ENCODE measurements at regions not wholly inside any gene's neighbourhood (a gene's known extent, or its start where the extent isn't known, plus 50 kb on each side); places are given as distances from the start of the nearest gene placed in this dataset.

- H3K4me1 ChIP-seq (ENCODE audit: control insufficient read depth in 2 of 2, insufficient read depth in 2 of 2, low read length in 2 of 2) = peaks cover 0 to 2% of the 10 kb centered on the region in 2 donors
- no peak overlapping the region for H3K9ac ChIP-seq (ENCODE audit: low read depth in 1 of 2, low read length in 2 of 2)
- no peaks in the 10 kb centered on the region for H3K9me3 ChIP-seq (ENCODE audit: control insufficient read depth in 2 of 2, low read length in 2 of 2)
- no peak overlapping the region for H3K4me3 ChIP-seq (ENCODE audit: low read length in 2 of 2)
- no peak overlapping the region for H3K27ac ChIP-seq (ENCODE audit: low read depth in 2 of 2, low read length in 2 of 2)
- H3K27me3 ChIP-seq (ENCODE audit: control insufficient read depth in 2 of 2, insufficient read depth in 2 of 2, low read length in 2 of 2) = no peaks in the 10 kb centered on the region
- no peaks in the 10 kb centered on the region for H3K36me3 ChIP-seq (ENCODE audit: control insufficient read depth in 2 of 2, insufficient read depth in 2 of 2, low read length in 2 of 2)
These were observed 97.5 kb upstream of the XYLT1 start for GRCh38 chr16:17568239-17568638.

DNA sequence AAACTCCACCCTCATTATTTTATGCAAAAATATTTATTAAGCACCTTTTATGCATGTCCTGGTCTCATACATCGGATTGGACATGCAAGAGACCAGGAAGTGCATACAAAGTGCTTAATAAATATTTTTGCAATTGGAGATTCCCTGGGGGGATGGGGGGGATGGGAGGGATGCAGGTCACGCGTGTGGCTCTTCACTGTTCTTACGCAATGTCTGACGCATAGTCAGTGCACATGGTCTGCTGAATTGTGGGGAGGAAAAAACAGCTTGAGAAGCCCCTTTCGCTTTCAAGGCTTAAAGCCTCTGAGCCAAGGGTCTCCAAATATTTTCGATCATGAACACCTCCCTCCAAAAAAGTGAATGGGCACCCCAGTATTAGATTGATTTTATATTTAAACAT is 96.7 kb upstream of the XYLT1 start:
- Histone ChIP-seq H3K36me3 (ENCODE audit: control insufficient read depth in 2 of 2, insufficient read depth in 2 of 2, low read length in 2 of 2) (no peaks in the 10 kb centered on the region), H3K4me1 (ENCODE audit: control insufficient read depth in 2 of 2, insufficient read depth in 2 of 2, low read length in 2 of 2) (peaks cover 0 to 2% of the 10 kb centered on the region in 2 donors), H3K27ac (ENCODE audit: low read depth in 2 of 2, low read length in 2 of 2) (no peak overlapping the region), H3K9me3 (ENCODE audit: control insufficient read depth in 2 of 2, low read length in 2 of 2) (no peaks in the 10 kb centered on the region), H3K4me3 (ENCODE audit: low read length in 2 of 2) (no peak overlapping the region), H3K27me3 (ENCODE audit: control insufficient read depth in 2 of 2, insufficient read depth in 2 of 2, low read length in 2 of 2) (no peaks in the 10 kb centered on the region), H3K9ac (ENCODE audit: low read depth in 1 of 2, low read length in 2 of 2) (no peak overlapping the region)

DNA sequence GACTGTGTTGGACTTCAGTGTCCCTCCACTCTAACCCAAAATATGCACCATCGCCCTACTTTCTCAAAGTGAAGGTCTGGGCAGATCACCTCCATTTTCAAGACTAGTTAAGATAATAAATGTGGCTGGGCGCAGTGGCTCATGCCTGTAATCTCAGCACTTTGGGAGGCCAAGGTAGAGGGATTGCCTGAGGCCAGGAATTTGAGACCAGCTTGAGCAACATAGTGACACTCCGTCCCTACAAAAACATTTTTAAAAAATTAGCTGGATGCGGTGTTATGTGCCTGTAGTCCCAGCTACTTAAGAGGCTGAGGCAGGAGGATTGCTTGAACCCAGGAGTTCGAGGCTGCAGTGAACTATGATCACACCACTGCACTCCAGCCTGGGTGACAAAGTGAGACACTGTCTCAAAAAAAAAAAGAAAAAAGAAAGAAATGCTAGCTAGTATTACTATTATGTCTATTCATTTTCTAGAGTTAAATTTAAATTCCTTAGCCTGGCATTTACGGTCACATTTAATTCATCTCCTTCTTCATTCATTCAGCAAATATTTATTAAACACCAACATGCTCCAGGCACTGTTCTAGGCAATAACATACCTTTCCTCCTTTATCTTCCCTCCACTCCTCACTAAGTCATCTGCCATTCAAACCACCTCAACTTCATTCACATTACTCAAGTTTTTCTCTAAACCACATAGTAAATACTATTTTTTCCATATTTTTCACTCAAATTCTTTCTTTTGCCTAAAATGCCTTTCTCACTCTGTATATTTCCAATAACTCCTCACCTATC is 96.1 kb upstream of the XYLT1 start:
- Histone ChIP-seq H3K36me3 (ENCODE audit: control insufficient read depth in 2 of 2, insufficient read depth in 2 of 2, low read length in 2 of 2) (no peaks in the 10 kb centered on the region), H3K4me1 (ENCODE audit: control insufficient read depth in 2 of 2, insufficient read depth in 2 of 2, low read length in 2 of 2) (peaks cover 0 to 2% of the 10 kb centered on the region in 2 donors), H3K27ac (ENCODE audit: low read depth in 2 of 2, low read length in 2 of 2) (no peak overlapping the region), H3K4me3 (ENCODE audit: low read length in 2 of 2) (no peak overlapping the region), H3K9me3 (ENCODE audit: control insufficient read depth in 2 of 2, low read length in 2 of 2) (no peaks in the 10 kb centered on the region), H3K9ac (ENCODE audit: low read depth in 1 of 2, low read length in 2 of 2) (no peak overlapping the region), H3K27me3 (ENCODE audit: control insufficient read depth in 2 of 2, insufficient read depth in 2 of 2, low read length in 2 of 2) (no peaks in the 10 kb centered on the region)

DNA sequence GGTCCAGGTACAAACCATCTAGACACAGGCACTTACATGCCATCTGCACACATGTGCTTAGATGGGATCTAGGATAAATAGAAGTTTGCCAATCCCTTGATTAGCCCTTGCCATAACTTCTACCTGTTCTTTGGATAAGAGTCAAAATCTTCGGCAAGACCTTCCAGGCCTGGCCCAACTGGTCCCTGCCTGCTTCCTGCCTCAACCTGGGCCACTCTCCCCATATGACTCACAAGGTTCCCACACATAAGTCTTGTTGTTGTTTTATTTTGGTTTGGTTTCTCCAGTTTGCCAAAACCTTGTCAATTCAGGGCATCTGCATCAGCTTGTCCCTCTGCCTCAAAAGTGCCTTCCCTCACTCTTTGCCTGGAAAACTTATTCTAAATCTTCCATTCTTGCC is 95.3 kb upstream of the XYLT1 start:
- no peak overlapping the region for H3K4me3 ChIP-seq (ENCODE audit: low read length in 2 of 2)
- no peak overlapping the region for H3K9ac ChIP-seq (ENCODE audit: low read depth in 1 of 2, low read length in 2 of 2)
- no peaks in the 10 kb centered on the region for H3K4me1 ChIP-seq (ENCODE audit: control insufficient read depth in 2 of 2, insufficient read depth in 2 of 2, low read length in 2 of 2)
- H3K27ac ChIP-seq (ENCODE audit: low read depth in 2 of 2, low read length in 2 of 2) = no peak overlapping the region
- H3K27me3 ChIP-seq (ENCODE audit: control insufficient read depth in 2 of 2, insufficient read depth in 2 of 2, low read length in 2 of 2) = no peaks in the 10 kb centered on the region
- H3K9me3 ChIP-seq (ENCODE audit: control insufficient read depth in 2 of 2, low read length in 2 of 2) = no peaks in the 10 kb centered on the region
- no peaks in the 10 kb centered on the region for H3K36me3 ChIP-seq (ENCODE audit: control insufficient read depth in 2 of 2, insufficient read depth in 2 of 2, low read length in 2 of 2)

- no peaks in the 10 kb centered on the region for H3K9me3 ChIP-seq (ENCODE audit: control insufficient read depth in 2 of 2, low read length in 2 of 2)
- no peaks in the 10 kb centered on the region for H3K4me1 ChIP-seq (ENCODE audit: control insufficient read depth in 2 of 2, insufficient read depth in 2 of 2, low read length in 2 of 2)
- no peak overlapping the region for H3K9ac ChIP-seq (ENCODE audit: low read depth in 1 of 2, low read length in 2 of 2)
- no peak overlapping the region for H3K4me3 ChIP-seq (ENCODE audit: low read length in 2 of 2)
- no peak overlapping the region for H3K27ac ChIP-seq (ENCODE audit: low read depth in 2 of 2, low read length in 2 of 2)
- H3K36me3 ChIP-seq (ENCODE audit: control insufficient read depth in 2 of 2, insufficient read depth in 2 of 2, low read length in 2 of 2) = no peaks in the 10 kb centered on the region
- H3K27me3 ChIP-seq (ENCODE audit: control insufficient read depth in 2 of 2, insufficient read depth in 2 of 2, low read length in 2 of 2) = no peaks in the 10 kb centered on the region
These were observed 94.8 kb upstream of the XYLT1 start for GRCh38 chr16:17565605-17566004.

DNA sequence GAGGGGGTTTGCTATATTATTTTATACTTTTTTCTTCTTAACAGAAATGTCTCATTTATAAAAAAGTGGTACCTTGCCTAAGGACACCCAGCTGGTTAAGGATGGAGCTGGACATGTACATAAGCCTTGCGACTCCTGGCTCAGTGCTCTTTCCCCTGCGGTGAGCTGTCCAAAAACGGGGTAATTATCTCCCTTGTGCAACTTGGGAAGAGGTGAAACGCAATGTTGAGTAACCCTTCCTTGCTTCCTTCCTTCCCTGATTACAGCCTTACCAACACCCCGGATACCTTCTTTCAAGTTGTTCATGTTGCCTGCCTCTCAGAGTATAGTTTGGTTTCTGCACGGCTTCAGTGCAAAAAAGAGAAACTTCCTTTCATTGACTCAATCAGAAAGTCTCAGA is 94.1 kb upstream of the XYLT1 start:
- H3K4me3 ChIP-seq (ENCODE audit: low read length in 2 of 2) = no peak overlapping the region
- no peaks in the 10 kb centered on the region for H3K27me3 ChIP-seq (ENCODE audit: control insufficient read depth in 2 of 2, insufficient read depth in 2 of 2, low read length in 2 of 2)
- no peak overlapping the region for H3K27ac ChIP-seq (ENCODE audit: low read depth in 2 of 2, low read length in 2 of 2)
- H3K9ac ChIP-seq (ENCODE audit: low read depth in 1 of 2, low read length in 2 of 2) = no peak overlapping the region
- H3K9me3 ChIP-seq (ENCODE audit: control insufficient read depth in 2 of 2, low read length in 2 of 2) = no peaks in the 10 kb centered on the region
- no peaks in the 10 kb centered on the region for H3K36me3 ChIP-seq (ENCODE audit: control insufficient read depth in 2 of 2, insufficient read depth in 2 of 2, low read length in 2 of 2)
- H3K4me1 ChIP-seq (ENCODE audit: control insufficient read depth in 2 of 2, insufficient read depth in 2 of 2, low read length in 2 of 2) = no peaks in the 10 kb centered on the region

GRCh38 chr16:17563323-17564091 is 92.7 kb upstream of the XYLT1 start:
- Histone ChIP-seq H3K9ac (ENCODE audit: low read depth in 1 of 2, low read length in 2 of 2) (no peak overlapping the region), H3K27ac (ENCODE audit: low read depth in 2 of 2, low read length in 2 of 2) (no peak overlapping the region), H3K27me3 (ENCODE audit: control insufficient read depth in 2 of 2, insufficient read depth in 2 of 2, low read length in 2 of 2) (peaks cover 0 to 1% of the 10 kb centered on the region in 2 donors), H3K4me3 (ENCODE audit: low read length in 2 of 2) (no peak overlapping the region), H3K36me3 (ENCODE audit: control insufficient read depth in 2 of 2, insufficient read depth in 2 of 2, low read length in 2 of 2) (no peaks in the 10 kb centered on the region), H3K9me3 (ENCODE audit: control insufficient read depth in 2 of 2, low read length in 2 of 2) (no peaks in the 10 kb centered on the region), H3K4me1 (ENCODE audit: control insufficient read depth in 2 of 2, insufficient read depth in 2 of 2, low read length in 2 of 2) (no peaks in the 10 kb centered on the region)

DNA sequence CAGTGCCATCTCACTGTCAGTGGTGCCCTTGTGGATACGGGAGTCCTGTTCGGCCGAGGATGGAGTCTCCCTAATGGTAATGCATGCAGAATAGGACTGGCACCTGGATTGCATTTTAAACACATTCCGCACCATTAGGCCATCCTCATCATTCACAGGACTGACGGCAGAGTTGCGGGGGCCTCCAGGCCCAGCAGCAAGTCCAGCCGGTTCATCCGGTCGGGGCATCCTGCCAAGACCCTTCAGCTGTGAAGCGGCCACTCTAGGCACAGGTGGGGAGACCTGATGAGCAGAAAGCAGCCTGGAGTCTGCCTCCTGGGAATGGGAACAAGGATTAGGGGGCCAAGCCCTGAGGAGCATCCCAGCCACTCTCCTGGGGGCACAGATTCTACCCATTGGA is 90.3 kb upstream of the XYLT1 start:
- no peaks in the 10 kb centered on the region for H3K36me3 ChIP-seq (ENCODE audit: control insufficient read depth in 2 of 2, insufficient read depth in 2 of 2, low read length in 2 of 2)
- no peak overlapping the region for H3K9ac ChIP-seq (ENCODE audit: low read depth in 1 of 2, low read length in 2 of 2)
- H3K9me3 ChIP-seq (ENCODE audit: control insufficient read depth in 2 of 2, low read length in 2 of 2) = no peaks in the 10 kb centered on the region
- H3K4me1 ChIP-seq (ENCODE audit: control insufficient read depth in 2 of 2, insufficient read depth in 2 of 2, low read length in 2 of 2) = no peaks in the 10 kb centered on the region
- peaks cover 0 to 2% of the 10 kb centered on the region in 2 donors for H3K27me3 ChIP-seq (ENCODE audit: control insufficient read depth in 2 of 2, insufficient read depth in 2 of 2, low read length in 2 of 2)
- no peak overlapping the region for H3K4me3 ChIP-seq (ENCODE audit: low read length in 2 of 2)
- no peak overlapping the region for H3K27ac ChIP-seq (ENCODE audit: low read depth in 2 of 2, low read length in 2 of 2)

- Histone ChIP-seq H3K27ac (ENCODE audit: low read depth in 2 of 2, low read length in 2 of 2) (no peak overlapping the region), H3K4me1 (ENCODE audit: control insufficient read depth in 2 of 2, insufficient read depth in 2 of 2, low read length in 2 of 2) (no peaks in the 10 kb centered on the region), H3K9ac (ENCODE audit: low read depth in 1 of 2, low read length in 2 of 2) (no peak overlapping the region), H3K36me3 (ENCODE audit: control insufficient read depth in 2 of 2, insufficient read depth in 2 of 2, low read length in 2 of 2) (no peaks in the 10 kb centered on the region), H3K9me3 (ENCODE audit: control insufficient read depth in 2 of 2, low read length in 2 of 2) (no peaks in the 10 kb centered on the region), H3K4me3 (ENCODE audit: low read length in 2 of 2) (no peak overlapping the region), H3K27me3 (ENCODE audit: control insufficient read depth in 2 of 2, insufficient read depth in 2 of 2, low read length in 2 of 2) (peaks cover 0 to 2% of the 10 kb centered on the region in 2 donors)
These were observed 89.8 kb upstream of the XYLT1 start for GRCh38 chr16:17560548-17560947.

DNA sequence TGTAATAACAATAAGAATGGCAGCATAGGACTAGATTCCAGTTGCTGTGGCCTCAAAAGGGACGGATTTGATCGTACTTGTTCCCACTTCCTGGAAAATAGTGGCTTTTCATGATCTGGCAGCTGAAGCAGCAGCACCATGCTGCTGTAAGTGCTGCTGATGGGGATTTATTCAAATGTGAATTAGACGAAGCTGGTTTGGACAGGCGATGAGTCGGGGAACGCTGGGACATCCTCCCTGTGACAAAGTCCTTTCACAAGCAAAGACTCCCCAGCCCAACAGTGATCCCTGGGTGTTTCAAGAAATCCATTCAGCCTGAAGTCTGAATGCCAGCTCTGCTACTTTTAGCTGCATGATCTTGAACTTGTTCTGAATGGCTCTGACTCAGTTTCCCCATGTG is 88.6 kb upstream of the XYLT1 start:
- Histone ChIP-seq H3K4me1 (ENCODE audit: control insufficient read depth in 2 of 2, insufficient read depth in 2 of 2, low read length in 2 of 2) (no peaks in the 10 kb centered on the region), H3K9ac (ENCODE audit: low read depth in 1 of 2, low read length in 2 of 2) (no peak overlapping the region), H3K27me3 (ENCODE audit: control insufficient read depth in 2 of 2, insufficient read depth in 2 of 2, low read length in 2 of 2) (peaks cover 2 to 3% of the 10 kb centered on the region in 2 donors), H3K4me3 (ENCODE audit: low read length in 2 of 2) (no peak overlapping the region), H3K27ac (ENCODE audit: low read depth in 2 of 2, low read length in 2 of 2) (no peak overlapping the region), H3K9me3 (ENCODE audit: control insufficient read depth in 2 of 2, low read length in 2 of 2) (no peaks in the 10 kb centered on the region), H3K36me3 (ENCODE audit: control insufficient read depth in 2 of 2, insufficient read depth in 2 of 2, low read length in 2 of 2) (no peaks in the 10 kb centered on the region)
